ENCODE measurements at regions not wholly inside any gene's neighbourhood (a gene's known extent, or its start where the extent isn't known, plus 50 kb on each side); places are given as distances from the start of the nearest gene placed in this dataset.
A peak's percentile ranks its signal among the peaks of the same experiment; 100 is the strongest.
"Not testable (repeated sequence)": the region's sequence is repeated elsewhere in the genome, so short reads cannot be mapped to it uniquely, and the experiment has no call there.

GRCh38 chr2:190742431-190742830 is 93.5 kb downstream of the NAB1 start:
- no peak for DNase-seq

- no peak for DNase-seq
Observed at GRCh38 chr2:190744041-190744440, 95.2 kb downstream of the NAB1 start.

GRCh38 chr2:190746971-190747761 is 98.3 kb downstream of the NAB1 start:
- DNase-seq, result peak; percentile 8

- DNase-seq, result no peak
Observed at GRCh38 chr2:190748966-190749365, 100.1 kb downstream of the NAB1 start.

- no peak for DNase-seq
Observed at GRCh38 chr2:190755772-190756415, 107.0 kb downstream of the NAB1 start.

- DNase-seq, result no peak
Observed at GRCh38 chr2:190759749-190760213, 110.9 kb downstream of the NAB1 start.

- DNase-seq, result not testable (repeated sequence)
Observed at GRCh38 chr2:190760353-190761150, 111.7 kb downstream of the NAB1 start.

- not testable (repeated sequence) for DNase-seq
Observed at GRCh38 chr2:190761216-190761615, 112.3 kb downstream of the NAB1 start.

GRCh38 chr2:190762566-190762965 is 113.7 kb downstream of the NAB1 start:
- DNase-seq, result no peak

GRCh38 chr2:190763100-190763499 is 114.2 kb downstream of the NAB1 start:
- no peak for DNase-seq

GRCh38 chr2:190763901-190764514 is 115.1 kb downstream of the NAB1 start:
- no peak for DNase-seq

- no peak for DNase-seq
Observed at GRCh38 chr2:190765386-190766173, 115.0 kb upstream of the GLS start.

- DNase-seq, result no peak
Observed at GRCh38 chr2:190766174-190766572, 114.4 kb upstream of the GLS start.

- peak; percentile 48 for DNase-seq
Observed at GRCh38 chr2:190766595-190766994, 114.0 kb upstream of the GLS start.

- DNase-seq, result no peak
Observed at GRCh38 chr2:190767821-190768220, 112.8 kb upstream of the GLS start.

GRCh38 chr2:190769258-190769657 is 111.4 kb upstream of the GLS start:
- DNase-seq, result no peak

GRCh38 chr2:190771726-190772125 is 108.9 kb upstream of the GLS start:
- DNase-seq, result no peak

- DNase-seq, result no peak
Observed at GRCh38 chr2:190780594-190780993, 100.0 kb upstream of the GLS start.

GRCh38 chr2:190781604-190782198 is 98.9 kb upstream of the GLS start:
- peak; percentile 7 for DNase-seq

GRCh38 chr2:190782264-190782663 is 98.4 kb upstream of the GLS start:
- DNase-seq, result no peak

GRCh38 chr2:190783513-190784263 is 96.9 kb upstream of the GLS start:
- DNase-seq, result no peak
